Loucy (cell line): ENCODE measurements at regions not wholly inside any gene's neighbourhood (a gene's known extent, or its start where the extent isn't known, plus 50 kb on each side); places are given as distances from the start of the nearest gene placed in this dataset.
"Not testable (repeated sequence)": the region's sequence is repeated elsewhere in the genome, so short reads cannot be mapped to it uniquely, and the experiment has no call there.

Experiments used
- H2AFZ ChIP-seq: fragments of 200-600 bp; sonication (generic); 2 replicates; pipeline ENCODE4 v1.6.0; 2016; ENCODE audit warnings: antibody characterized with exemption, mild to moderate bottlenecking, low read length, moderate library complexity
- H3F3A ChIP-seq: fragments of 200-600 bp; 2 replicates; pipeline ENCODE4 v1.6.0; 2016; ENCODE audit warnings: antibody characterized with exemption, low read depth, mild to moderate bottlenecking
- H3K27me3 ChIP-seq: fragments of 200-600 bp; sonication (generic); 2 replicates; pipeline ENCODE4 v1.6.1; 2014; ENCODE audit warnings: low read length, mild to moderate bottlenecking; ENCODE audit not compliant: insufficient read depth, poor library complexity, severe bottlenecking
- H3K36me3 ChIP-seq: fragments of 200-600 bp; sonication (generic); 2 replicates; pipeline ENCODE4 v1.6.1; 2016; ENCODE audit warnings: low read length; ENCODE audit not compliant: insufficient read depth
- H3K4me1 ChIP-seq: fragments of 200-600 bp; sonication (generic); 2 replicates; pipeline ENCODE4 v1.5.1; 2014; ENCODE audit warnings: low read length, mild to moderate bottlenecking; ENCODE audit not compliant: insufficient read depth, poor library complexity, severe bottlenecking
- H3K4me2 ChIP-seq: fragments of 200-600 bp; sonication (generic); 2 replicates; pipeline ENCODE4 v1.6.0; 2014; ENCODE audit warnings: antibody characterized with exemption, low read length, low read depth, mild to moderate bottlenecking; ENCODE audit not compliant: poor library complexity, severe bottlenecking
- H3K4me3 ChIP-seq: fragments of 200-600 bp; sonication (generic); 2 replicates; pipeline ENCODE4 v1.5.1; 2014; ENCODE audit warnings: low read length, mild to moderate bottlenecking, mixed read lengths; ENCODE audit not compliant: poor library complexity, severe bottlenecking
- H3K79me2 ChIP-seq: fragments of 200-600 bp; sonication (generic); 2 replicates; pipeline ENCODE4 v1.6.1; 2014; ENCODE audit warnings: low read length; ENCODE audit not compliant: insufficient read depth
- H3K9ac ChIP-seq: fragments of 200-600 bp; sonication (generic); 2 replicates; pipeline ENCODE4 v1.6.0; 2014; ENCODE audit warnings: mild to moderate bottlenecking, low read depth, low read length, moderate library complexity; ENCODE audit not compliant: poor library complexity, severe bottlenecking
- H3K9me2 ChIP-seq: fragments of 200-600 bp; sonication (generic); replicated peaks from 2 replicates; pipeline ENCODE4 v1.6.1; 2016; ENCODE audit warnings: low read depth, low read length, mixed read lengths
- H3K9me3 ChIP-seq: fragments of 200-600 bp; sonication (generic); 2 replicates; pipeline ENCODE4 v1.6.1; 2014; ENCODE audit warnings: mild to moderate bottlenecking, antibody characterized with exemption, low read length, low read depth; ENCODE audit not compliant: insufficient read depth
- H4K20me1 ChIP-seq: fragments of 200-600 bp; sonication (generic); 2 replicates; pipeline ENCODE4 v1.6.0; 2014; ENCODE audit warnings: antibody characterized with exemption, low read length, mild to moderate bottlenecking; ENCODE audit not compliant: insufficient read depth, poor library complexity, severe bottlenecking
- EZH2phosphoT487 ChIP-seq: fragments of 200-600 bp; IDR thresholded peaks from 2 replicates; pipeline ENCODE4 v1.6.1; 2018; ENCODE audit warnings: antibody characterized with exemption, mild to moderate bottlenecking, moderate library complexity, borderline replicate concordance
- TF ChIP-seq, protein P1 (sequence below): fragments of 200-600 bp; sonication (generic); conservative IDR thresholded peaks from 2 replicates; pipeline ENCODE4 v1.5.1; 2014; ENCODE audit warnings: mild to moderate bottlenecking, antibody characterized with exemption, low read length

DNA sequence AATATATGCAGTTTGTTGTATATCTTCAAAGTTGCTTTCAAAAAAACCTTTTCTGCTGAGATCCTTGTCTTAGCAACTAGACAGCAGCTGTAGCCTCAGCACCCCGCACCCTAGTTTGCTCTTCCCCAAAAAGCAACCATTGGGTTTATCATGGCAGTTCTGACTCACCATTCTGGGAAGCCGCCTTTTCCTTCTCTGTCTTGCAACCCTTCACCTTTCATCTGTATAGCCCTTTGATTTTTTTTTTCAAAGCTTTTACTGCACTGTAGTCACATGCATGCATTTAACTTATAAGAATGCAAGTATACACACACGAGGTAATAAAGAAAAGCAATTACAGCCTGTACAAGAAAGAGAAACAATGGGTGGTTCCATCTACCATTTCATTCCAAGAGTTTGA is 65.1 kb upstream of the THBS1 start:
- peaks cover 13% of the 10 kb centered on the region; the same call in 1 of the 2 replicates for H3K9me3 ChIP-seq
- no peak overlapping the region for H3K4me3 ChIP-seq
- TF ChIP-seq, protein P1, sequence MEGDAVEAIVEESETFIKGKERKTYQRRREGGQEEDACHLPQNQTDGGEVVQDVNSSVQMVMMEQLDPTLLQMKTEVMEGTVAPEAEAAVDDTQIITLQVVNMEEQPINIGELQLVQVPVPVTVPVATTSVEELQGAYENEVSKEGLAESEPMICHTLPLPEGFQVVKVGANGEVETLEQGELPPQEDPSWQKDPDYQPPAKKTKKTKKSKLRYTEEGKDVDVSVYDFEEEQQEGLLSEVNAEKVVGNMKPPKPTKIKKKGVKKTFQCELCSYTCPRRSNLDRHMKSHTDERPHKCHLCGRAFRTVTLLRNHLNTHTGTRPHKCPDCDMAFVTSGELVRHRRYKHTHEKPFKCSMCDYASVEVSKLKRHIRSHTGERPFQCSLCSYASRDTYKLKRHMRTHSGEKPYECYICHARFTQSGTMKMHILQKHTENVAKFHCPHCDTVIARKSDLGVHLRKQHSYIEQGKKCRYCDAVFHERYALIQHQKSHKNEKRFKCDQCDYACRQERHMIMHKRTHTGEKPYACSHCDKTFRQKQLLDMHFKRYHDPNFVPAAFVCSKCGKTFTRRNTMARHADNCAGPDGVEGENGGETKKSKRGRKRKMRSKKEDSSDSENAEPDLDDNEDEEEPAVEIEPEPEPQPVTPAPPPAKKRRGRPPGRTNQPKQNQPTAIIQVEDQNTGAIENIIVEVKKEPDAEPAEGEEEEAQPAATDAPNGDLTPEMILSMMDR, result no peak
- TF ChIP-seq EZH2phosphoT487, result no peak
- no peaks in the 10 kb centered on the region for H3K4me1 ChIP-seq
- no peaks in the 10 kb centered on the region for H3K9me2 ChIP-seq
- no peak overlapping the region for H3K4me2 ChIP-seq
- no peak overlapping the region for H3K9ac ChIP-seq
- H4K20me1 ChIP-seq, result no peaks in the 10 kb centered on the region
- no peaks in the 10 kb centered on the region for H3K79me2 ChIP-seq
- H3F3A ChIP-seq, result no peaks in the 10 kb centered on the region
- H3K36me3 ChIP-seq, result no peaks in the 10 kb centered on the region
- H2AFZ ChIP-seq, result no peak overlapping the region
- no peaks in the 10 kb centered on the region for H3K27me3 ChIP-seq

DNA sequence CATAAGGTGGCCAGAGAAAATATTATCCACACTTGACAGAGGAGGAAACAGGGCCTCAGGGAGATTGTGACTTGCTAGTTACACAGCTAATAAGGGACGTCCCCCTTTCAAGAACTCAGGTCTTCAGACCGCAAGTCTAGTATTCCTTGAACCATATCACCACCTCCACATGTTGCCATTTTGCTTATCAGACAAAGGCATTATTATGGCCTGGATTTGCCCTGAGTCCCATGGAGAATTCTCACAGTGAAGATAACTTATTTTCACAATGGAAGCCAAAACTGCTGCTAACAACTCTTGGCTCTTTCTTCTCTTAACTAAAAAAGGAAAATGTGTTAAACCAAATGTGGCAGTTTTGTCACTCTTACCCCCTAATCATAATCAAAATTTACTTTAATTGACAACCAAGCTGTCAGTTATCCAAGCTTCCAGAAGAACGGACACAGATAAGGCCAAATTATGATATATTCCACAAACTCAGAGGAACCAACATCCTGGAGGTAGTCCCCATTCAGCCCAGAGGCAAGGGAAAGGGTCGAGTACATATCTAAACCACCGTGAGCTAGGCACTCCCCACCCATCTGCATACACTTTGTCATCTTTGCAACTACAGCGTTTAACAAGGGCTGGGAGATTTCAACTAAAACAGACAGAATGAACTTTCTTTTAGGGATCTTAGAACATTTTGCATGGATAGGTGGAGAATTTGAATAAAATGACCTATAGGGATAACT is 63.6 kb upstream of the THBS1 start:
- H3K4me2 ChIP-seq, result no peak overlapping the region
- H3K4me3 ChIP-seq, result no peak overlapping the region
- H3F3A ChIP-seq, result no peaks in the 10 kb centered on the region
- H3K9me2 ChIP-seq, result no peaks in the 10 kb centered on the region
- H3K79me2 ChIP-seq, result no peaks in the 10 kb centered on the region
- no peaks in the 10 kb centered on the region for H3K4me1 ChIP-seq
- no peak overlapping the region for H2AFZ ChIP-seq
- H4K20me1 ChIP-seq, result no peaks in the 10 kb centered on the region
- no peaks in the 10 kb centered on the region for H3K27me3 ChIP-seq
- no peak overlapping the region for H3K9ac ChIP-seq
- TF ChIP-seq EZH2phosphoT487, result no peak
- TF ChIP-seq, protein P1, result no peak
- no peaks in the 10 kb centered on the region for H3K36me3 ChIP-seq
- H3K9me3 ChIP-seq, result peaks cover 13% of the 10 kb centered on the region; the same call in 1 of the 2 replicates

DNA sequence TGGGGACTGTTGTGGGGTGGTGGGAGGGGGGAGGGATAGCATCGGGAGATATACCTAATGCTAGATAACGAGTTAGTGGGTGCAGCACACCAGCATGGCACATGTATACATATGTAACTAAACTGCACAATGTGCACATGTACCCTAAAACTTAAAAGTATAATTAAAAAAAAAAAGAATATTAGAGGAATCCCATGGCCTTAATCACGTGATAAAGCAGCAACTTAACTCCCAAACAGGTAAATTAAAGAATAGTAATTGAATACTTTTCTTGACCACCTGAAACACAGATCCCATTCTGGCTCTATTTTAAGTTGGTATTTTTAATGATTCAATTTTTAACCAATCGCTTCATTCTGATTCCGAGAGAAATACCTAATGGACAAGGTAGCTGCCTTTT is 56.9 kb upstream of the THBS1 start:
- not testable (repeated sequence) for H4K20me1 ChIP-seq, H3K27me3 ChIP-seq, H3K4me1 ChIP-seq, H3F3A ChIP-seq, H3K9me2 ChIP-seq, H2AFZ ChIP-seq, H3K9me3 ChIP-seq, H3K4me2 ChIP-seq, H3K9ac ChIP-seq, H3K36me3 ChIP-seq, H3K4me3 ChIP-seq, H3K79me2 ChIP-seq

DNA sequence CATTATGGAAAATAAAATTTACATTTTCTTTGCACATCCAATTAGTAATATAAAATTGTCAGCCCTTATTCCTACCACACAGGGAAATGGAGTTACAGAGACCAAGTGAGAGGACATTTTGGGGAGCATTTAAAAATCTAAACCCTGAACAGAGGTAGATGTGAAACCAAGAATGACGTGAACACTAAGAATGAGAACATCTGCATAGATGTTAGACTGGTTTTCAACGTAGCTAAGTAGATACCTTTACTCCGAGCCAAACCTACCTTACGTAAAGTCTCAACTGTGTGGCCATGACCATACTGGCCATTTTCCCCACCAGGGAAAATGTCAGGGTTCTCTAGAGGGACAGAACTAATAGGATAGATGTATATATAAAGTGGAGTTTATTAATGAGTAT is 51.4 kb upstream of the THBS1 start:
- no peak overlapping the region for H2AFZ ChIP-seq
- H3K4me3 ChIP-seq, result no peak overlapping the region
- H3K4me2 ChIP-seq, result no peak overlapping the region
- TF ChIP-seq, protein P1, result no peak
- no peak for TF ChIP-seq EZH2phosphoT487
- peaks cover 5% of the 10 kb centered on the region for H3K4me1 ChIP-seq
- no peaks in the 10 kb centered on the region for H3K36me3 ChIP-seq
- no peaks in the 10 kb centered on the region for H4K20me1 ChIP-seq
- no peaks in the 10 kb centered on the region for H3K9me3 ChIP-seq
- no peaks in the 10 kb centered on the region for H3F3A ChIP-seq
- no peaks in the 10 kb centered on the region for H3K27me3 ChIP-seq
- no peak overlapping the region for H3K9ac ChIP-seq
- no peaks in the 10 kb centered on the region for H3K79me2 ChIP-seq
- no peaks in the 10 kb centered on the region for H3K9me2 ChIP-seq
